HEK293T (cell line): ENCODE measurements at regions not wholly inside any gene's neighbourhood (a gene's known extent, or its start where the extent isn't known, plus 50 kb on each side); places are given as distances from the start of the nearest gene placed in this dataset.

Experiments used
- CTCF ChIA-PET: fragments of 350-600 bp; formaldehyde crosslinking; extraction: SDS; loops from one replicate; lab custom pipeline; 2021; ENCODE audit warnings: antibody characterized with exemption, inconsistent platforms; lab: Yijun Ruan, JAX
- POLR2A ChIA-PET: fragments of 350-600 bp; formaldehyde crosslinking; extraction: SDS; loops from one replicate; lab custom pipeline; 2020; ENCODE audit warnings: antibody characterized with exemption, inconsistent platforms; lab: Yijun Ruan, JAX
- DNase-seq: peaks from one replicate; pipeline ENCODE4 v3.0.0; 2012; ENCODE audit warnings: mixed read lengths; ENCODE audit errors: extremely low spot score
- ARNT ChIP-seq: fragments of 450-650 bp; IDR thresholded peaks from 2 replicates; pipeline ENCODE4 v1.6.1; 2017; ENCODE audit warnings: mild to moderate bottlenecking
- BHLHE40 ChIP-seq: fragments of 450-650 bp; IDR thresholded peaks from 2 replicates; pipeline ENCODE4 v1.6.1; 2016; ENCODE audit warnings: mild to moderate bottlenecking, moderate library complexity, borderline replicate concordance
- CTBP1 ChIP-seq: fragments of 450-650 bp; IDR thresholded peaks from 2 replicates; pipeline ENCODE4 v1.6.1; 2016; ENCODE audit warnings: borderline replicate concordance
- ELF4 ChIP-seq: fragments of 450-650 bp; IDR thresholded peaks from 2 replicates; pipeline ENCODE4 v1.6.1; 2017; ENCODE audit warnings: antibody characterized with exemption
- FOXA1 ChIP-seq: fragments of 450-650 bp; IDR thresholded peaks from 2 replicates; pipeline ENCODE4 v1.6.1; 2016; ENCODE audit warnings: mild to moderate bottlenecking
- FOXK2 ChIP-seq: fragments of 450-650 bp; IDR thresholded peaks from 2 replicates; pipeline ENCODE4 v1.6.1; 2016; ENCODE audit warnings: mild to moderate bottlenecking
- FOXM1 ChIP-seq: fragments of 450-650 bp; IDR thresholded peaks from 2 replicates; pipeline ENCODE4 v1.6.1; 2017; ENCODE audit warnings: mild to moderate bottlenecking, borderline replicate concordance
- HDGF ChIP-seq: fragments of 450-650 bp; IDR thresholded peaks from 2 replicates; pipeline ENCODE4 v1.6.1; 2017; ENCODE audit warnings: antibody characterized with exemption, borderline replicate concordance
- L3MBTL2 ChIP-seq: fragments of 450-650 bp; conservative IDR thresholded peaks from 2 replicates; pipeline ENCODE4 v1.6.1; 2016; ENCODE audit warnings: mild to moderate bottlenecking
- LEF1 ChIP-seq: fragments of 450-650 bp; IDR thresholded peaks from 2 replicates; pipeline ENCODE4 v1.6.1; 2017; ENCODE audit warnings: mild to moderate bottlenecking, borderline replicate concordance
- NFRKB ChIP-seq: fragments of 450-650 bp; IDR thresholded peaks from 2 replicates; pipeline ENCODE4 v1.6.1; 2016; ENCODE audit warnings: mild to moderate bottlenecking, moderate library complexity
- SP1 ChIP-seq: fragments of 450-650 bp; IDR thresholded peaks from 2 replicates; pipeline ENCODE4 v1.6.1; 2017
- SUZ12 ChIP-seq: fragments of 450-650 bp; IDR thresholded peaks from 2 replicates; pipeline ENCODE4 v1.6.1; 2016; ENCODE audit warnings: mild to moderate bottlenecking
- TARDBP ChIP-seq: fragments of 450-650 bp; IDR thresholded peaks from 2 replicates; pipeline ENCODE4 v1.6.1; 2016
- ZNF384 ChIP-seq: fragments of 450-650 bp; IDR thresholded peaks from 2 replicates; pipeline ENCODE4 v1.6.1; 2016
- TF ChIP-seq, protein P1 (sequence below): fragments of 450-650 bp; IDR thresholded peaks from 2 replicates; pipeline ENCODE4 v1.6.1; 2016

DNA sequence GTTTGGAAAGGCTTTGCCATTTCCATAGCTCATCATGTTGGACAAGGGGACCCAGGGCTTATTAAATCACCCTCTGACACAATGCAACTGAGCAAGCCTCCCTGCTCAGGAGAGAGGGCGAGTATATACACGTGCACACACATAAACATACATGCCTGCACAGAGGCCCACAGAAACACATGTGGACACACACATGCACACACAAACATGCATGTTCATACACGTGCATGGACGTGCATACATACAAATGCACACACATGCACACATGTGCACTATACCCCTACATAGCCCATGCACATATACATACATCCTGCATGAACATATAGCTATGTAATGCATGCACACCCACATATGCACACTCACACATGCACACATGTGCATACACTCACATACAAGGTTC is 99.5 kb upstream of the ALDH1B1 start:
- CTCF ChIA-PET: interaction anchor here (1.3 kb wide), 1 partner anchor 352 kb away, joined by 4 read pairs; no protein-coding TSS in a partner anchor
- no peak for DNase-seq
- TF ChIP-seq TARDBP (no peak), SUZ12 (no peak), FOXM1 (no peak), CTBP1 (no peak), NFRKB (no peak), SP1 (no peak), ZNF384 (no peak), L3MBTL2 (no peak), LEF1 (no peak), BHLHE40 (no peak), FOXK2 (no peak)
- TF ChIP-seq, protein P1, sequence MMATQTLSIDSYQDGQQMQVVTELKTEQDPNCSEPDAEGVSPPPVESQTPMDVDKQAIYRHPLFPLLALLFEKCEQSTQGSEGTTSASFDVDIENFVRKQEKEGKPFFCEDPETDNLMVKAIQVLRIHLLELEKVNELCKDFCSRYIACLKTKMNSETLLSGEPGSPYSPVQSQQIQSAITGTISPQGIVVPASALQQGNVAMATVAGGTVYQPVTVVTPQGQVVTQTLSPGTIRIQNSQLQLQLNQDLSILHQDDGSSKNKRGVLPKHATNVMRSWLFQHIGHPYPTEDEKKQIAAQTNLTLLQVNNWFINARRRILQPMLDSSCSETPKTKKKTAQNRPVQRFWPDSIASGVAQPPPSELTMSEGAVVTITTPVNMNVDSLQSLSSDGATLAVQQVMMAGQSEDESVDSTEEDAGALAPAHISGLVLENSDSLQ: no peak
- POLR2A ChIA-PET: no interaction called here

DNA sequence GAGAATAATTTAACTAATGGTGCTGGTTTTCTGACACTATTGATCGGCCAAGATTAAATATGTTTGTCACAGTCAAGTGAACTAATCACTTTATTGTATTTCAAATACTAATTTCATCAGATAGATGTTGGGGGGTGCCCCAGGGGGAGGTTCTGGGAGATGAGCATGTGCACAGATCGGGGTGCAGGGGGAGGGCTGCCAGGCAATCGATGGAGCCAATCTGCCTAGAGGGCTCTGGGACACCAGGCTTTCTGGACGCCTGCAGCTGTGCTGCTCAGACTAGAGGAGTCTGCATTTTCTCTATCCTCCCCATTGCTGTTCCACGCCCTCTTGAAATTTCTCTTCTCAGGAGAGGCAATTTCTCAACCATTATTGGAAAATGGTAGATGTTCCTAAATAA is 100.0 kb upstream of the ALDH1B1 start:
- ChIA-PET CTCF (no interaction called here), POLR2A (no interaction called here)
- TF ChIP-seq, protein P1: no peak
- DNase-seq: no peak

DNA sequence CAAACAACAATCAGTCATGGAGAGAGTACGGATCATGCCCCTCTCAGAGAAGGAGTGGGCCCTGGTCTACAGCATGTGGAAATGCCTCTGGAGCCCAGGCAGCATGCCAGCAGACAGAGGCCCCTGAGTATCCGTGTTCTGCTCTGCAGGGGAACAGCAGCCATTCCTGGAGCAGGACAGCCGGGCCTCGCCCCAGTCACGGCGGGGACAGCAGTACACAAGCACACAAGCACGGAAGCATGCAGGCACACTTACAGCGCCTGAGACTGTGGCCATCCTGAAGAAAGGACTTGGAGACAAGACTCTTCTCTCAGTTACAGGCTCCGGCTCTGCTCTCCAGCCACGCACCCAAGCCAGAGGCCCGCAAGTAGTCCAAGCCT is 102.6 kb upstream of the ALDH1B1 start:
- DNase-seq: no peak
- ChIA-PET POLR2A (no interaction called here), CTCF (no interaction called here)
- no peak for TF ChIP-seq CTBP1
- no peak for TF ChIP-seq NFRKB
- no peak for TF ChIP-seq HDGF
- TF ChIP-seq L3MBTL2: no peak
- TF ChIP-seq ZNF384: no peak
- TF ChIP-seq SUZ12: no peak
- TF ChIP-seq FOXM1: no peak
- no peak for TF ChIP-seq ARNT
- TF ChIP-seq SP1: no peak
- TF ChIP-seq TARDBP: no peak
- TF ChIP-seq, protein P1: no peak
- no peak for TF ChIP-seq FOXK2
- no peak for TF ChIP-seq LEF1
- no peak for TF ChIP-seq FOXA1
- TF ChIP-seq ELF4: no peak
- TF ChIP-seq BHLHE40: no peak

DNA sequence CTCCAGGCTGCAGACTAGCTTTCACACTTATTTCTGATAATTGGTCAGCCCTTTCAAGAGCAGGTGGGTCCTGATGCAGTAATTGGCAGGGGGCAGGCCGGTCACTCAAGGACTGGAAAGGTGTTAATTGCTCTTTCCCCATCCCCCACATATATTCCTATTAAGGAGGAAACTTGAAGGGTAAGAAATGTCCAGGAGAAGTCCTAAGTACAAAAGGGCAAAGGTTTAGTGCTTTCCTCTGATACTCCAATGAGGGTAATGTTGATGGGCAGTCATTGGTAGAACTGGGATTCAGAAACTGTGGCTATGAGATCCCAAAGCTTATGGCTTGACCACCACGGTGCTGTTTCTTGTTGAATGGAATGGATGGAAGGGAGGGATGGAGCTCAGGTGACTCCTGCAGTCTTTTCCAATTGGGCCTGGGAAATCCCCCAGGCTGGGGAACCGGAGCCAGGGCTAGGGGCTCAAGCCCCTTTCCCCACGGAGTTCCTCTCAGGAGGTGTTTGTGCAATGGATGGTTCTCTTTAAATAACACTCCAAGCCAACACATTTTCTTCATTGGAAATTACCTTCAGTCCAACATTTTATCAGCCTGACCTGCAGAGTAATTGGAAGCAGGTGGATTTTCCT is 103.2 kb upstream of the ALDH1B1 start:
- POLR2A ChIA-PET: no interaction called here

DNA sequence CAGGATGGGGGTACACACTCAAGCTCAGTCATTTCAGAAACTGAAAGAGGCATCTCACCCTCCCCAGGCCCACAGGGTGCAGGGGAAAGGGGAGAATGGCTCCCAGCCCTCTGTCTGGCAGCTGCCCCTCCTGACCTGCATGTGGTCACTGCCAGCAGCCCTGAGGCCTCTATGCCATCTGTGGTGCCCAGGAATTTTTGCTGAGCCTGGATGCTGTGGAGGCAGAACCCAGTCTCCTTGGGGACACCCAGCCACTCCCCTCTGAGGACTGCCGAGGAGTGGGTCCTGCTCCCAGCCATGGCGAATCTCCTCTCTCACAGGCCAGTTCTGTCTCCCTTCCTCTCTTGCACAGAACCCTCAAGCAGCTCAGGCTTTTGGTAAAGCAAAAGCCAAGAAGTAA is 104.0 kb upstream of the ALDH1B1 start:
- DNase-seq: no peak
- ChIA-PET CTCF (no interaction called here), POLR2A (no interaction called here)
- TF ChIP-seq ZNF384 (no peak), ELF4 (no peak), BHLHE40 (no peak), LEF1 (no peak), SP1 (no peak), CTBP1 (no peak), FOXK2 (no peak), FOXA1 (no peak), FOXM1 (no peak), SUZ12 (no peak), HDGF (no peak), NFRKB (no peak), L3MBTL2 (no peak), TARDBP (no peak)
- TF ChIP-seq, protein P1: no peak

More for the DNA sequence above, 103.2 kb upstream of the ALDH1B1 start:
- TF ChIP-seq L3MBTL2 (no peak), FOXK2 (no peak), HDGF (no peak), LEF1 (no peak), NFRKB (no peak), ELF4 (no peak), SUZ12 (no peak), FOXM1 (no peak), FOXA1 (no peak)
- CTCF ChIA-PET: no interaction called here
- DNase-seq: no peak

DNA sequence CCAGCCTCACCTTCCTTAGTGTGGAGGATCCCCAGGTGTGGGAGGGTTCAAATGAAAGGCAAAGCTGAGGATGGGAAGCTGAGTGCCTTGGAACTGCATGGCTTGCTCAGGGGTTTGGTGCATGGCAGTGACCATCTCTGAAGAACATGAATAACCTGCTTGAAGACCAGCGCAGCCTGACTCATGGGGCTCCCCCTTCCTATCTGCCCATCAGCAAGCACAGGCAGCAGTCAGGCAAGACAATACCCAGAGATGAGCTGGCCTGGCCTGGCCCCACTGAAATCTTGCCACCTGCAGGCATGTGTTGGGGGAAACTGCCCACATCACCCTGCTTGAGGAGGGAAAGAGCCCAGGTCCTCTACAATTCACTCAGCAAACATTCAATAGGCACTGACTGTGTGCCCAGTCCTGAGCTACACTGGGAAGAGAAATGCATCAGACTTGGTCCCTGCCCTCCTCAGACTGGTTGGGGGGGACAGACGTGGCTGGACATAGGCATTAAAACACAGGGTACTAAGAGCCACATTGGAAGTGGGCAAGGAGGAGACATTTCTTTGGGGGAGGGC is 105.0 kb upstream of the ALDH1B1 start:
- POLR2A ChIA-PET: no interaction called here

More for the DNA sequence above, 105.0 kb upstream of the ALDH1B1 start:
- TF ChIP-seq FOXK2 (no peak), L3MBTL2 (no peak), LEF1 (no peak), SP1 (no peak), SUZ12 (no peak)
- TF ChIP-seq, protein P1: no peak
- CTCF ChIA-PET: no interaction called here
- no peak for DNase-seq
